ENCODE measurements at regions not wholly inside any gene's neighbourhood (a gene's known extent, or its start where the extent isn't known, plus 50 kb on each side); places are given as distances from the start of the nearest gene placed in this dataset.

- Histone ChIP-seq H3K4me3 (ENCODE audit: low read depth in 2 of 2, low read length in 2 of 2) (no peak overlapping the region), H3K27me3 (ENCODE audit: control insufficient read depth, insufficient read depth, low read length) (no peaks in the 10 kb centered on the region), H3K36me3 (ENCODE audit: control insufficient read depth, insufficient read depth, low read length) (no peaks in the 10 kb centered on the region), H3K4me1 (ENCODE audit: control insufficient read depth, insufficient read depth, low read length) (no peaks in the 10 kb centered on the region), H3K27ac (ENCODE audit: low read length) (no peak overlapping the region), H3K9me3 (ENCODE audit: control insufficient read depth, insufficient read depth, low read depth, low read length) (no peaks in the 10 kb centered on the region)
- DNase-seq (ENCODE audit: low read depth, low spot score) (no peak), ATAC-seq (no peak)
- TF ChIP-seq CTCF (IDR thresholded peaks at IDR 0.05): no peak
- no peak for TF ChIP-seq SIN3A (IDR thresholded peaks at IDR 0.05; ENCODE audit: borderline replicate concordance, insufficient read depth, low read depth, low read length)
- TF ChIP-seq POLR2AphosphoS5 (IDR thresholded peaks at IDR 0.05; ENCODE audit: low read depth, low read length): no peak
- no peak for TF ChIP-seq TCF7L2 (IDR thresholded peaks at IDR 0.05; ENCODE audit: low read depth, low read length)
- no peak for TF ChIP-seq REST (IDR thresholded peaks at IDR 0.05; ENCODE audit: insufficient read depth in 1 of 2, low read depth in 2 of 2, low read length in 1 of 2)
- no TSS peak for BruUV-seq (replicated peaks)
- CTCF ChIA-PET: no interaction called here
- in situ Hi-C loops (cut with HindIII; ENCODE audit: low pct_unique_long_range_greater_than_20kb, low sequenced_read_pairs): no loop called here
- intact Hi-C loops (cut with micrococcal nuclease; ENCODE audit: unreplicated experiment): no loop called here
- POLR2A ChIA-PET: no interaction called here
Measured at GRCh38 chr4:29311247-29311646, 1408.9 kb upstream of the PCDH7 start.

- Histone ChIP-seq H3K27me3 (ENCODE audit: control insufficient read depth, insufficient read depth, low read length) (no peaks in the 10 kb centered on the region), H3K4me1 (ENCODE audit: control insufficient read depth, insufficient read depth, low read length) (no peaks in the 10 kb centered on the region), H3K36me3 (ENCODE audit: control insufficient read depth, insufficient read depth, low read length) (no peaks in the 10 kb centered on the region), H3K4me3 (ENCODE audit: low read depth in 2 of 2, low read length in 2 of 2) (no peak overlapping the region), H3K27ac (ENCODE audit: low read length) (no peak overlapping the region), H3K9me3 (ENCODE audit: control insufficient read depth, insufficient read depth, low read depth, low read length) (no peaks in the 10 kb centered on the region)
- no TSS peak for BruUV-seq (replicated peaks)
- TF ChIP-seq REST (IDR thresholded peaks at IDR 0.05; ENCODE audit: insufficient read depth in 1 of 2, low read depth in 2 of 2, low read length in 1 of 2) (no peak), POLR2AphosphoS5 (IDR thresholded peaks at IDR 0.05; ENCODE audit: low read depth, low read length) (no peak), SIN3A (IDR thresholded peaks at IDR 0.05; ENCODE audit: borderline replicate concordance, insufficient read depth, low read depth, low read length) (no peak), TCF7L2 (IDR thresholded peaks at IDR 0.05; ENCODE audit: low read depth, low read length) (no peak), CTCF (IDR thresholded peaks at IDR 0.05) (no peak)
- no peak for DNase-seq (ENCODE audit: low read depth, low spot score)
- intact Hi-C loops (cut with micrococcal nuclease; ENCODE audit: unreplicated experiment) (no loop called here), in situ Hi-C loops (cut with HindIII; ENCODE audit: low pct_unique_long_range_greater_than_20kb, low sequenced_read_pairs) (no loop called here)
- no peak for ATAC-seq
- ChIA-PET CTCF (no interaction called here), POLR2A (no interaction called here)
Measured at GRCh38 chr4:29319663-29320340, 1400.4 kb upstream of the PCDH7 start.

All from Panc1 (cell line).